GM12878 (cell line): ENCODE measurements at regions not wholly inside any gene's neighbourhood (a gene's known extent, or its start where the extent isn't known, plus 50 kb on each side); places are given as distances from the start of the nearest gene placed in this dataset.

Experiments
- ATAC-seq: fragments of 200-7000 bp; cut with Tn5 transposase; 3 replicates; pipeline ENCODE4 v1.9.1; 2020; ENCODE audit warnings: mild to moderate bottlenecking, moderate library complexity
- BruUV-seq: library from RNA; stranded (reverse); fragments of 400-500 nt; replicated peaks from 2 replicates; lab custom pipeline; 2021; lab: Mats Ljungman, UMichigan
- CTCF ChIA-PET: fragments of 300-600 bp; sonication (Branson Sonifier 250); formaldehyde crosslinking; extraction: SDS; loops from one replicate; lab custom pipeline; 2021; ENCODE audit warnings: inconsistent platforms; lab: Yijun Ruan, JAX
- POLR2A ChIA-PET: fragments of 350-600 bp; formaldehyde crosslinking; extraction: SDS; loops from one replicate; lab custom pipeline; 2021; ENCODE audit warnings: inconsistent platforms; lab: Charles Lee
- RAD21 ChIA-PET: fragments of 300-600 bp; sonication (Branson Sonifier 250); formaldehyde crosslinking; loops from one replicate; lab custom pipeline; 2023; ENCODE audit warnings: antibody characterized with exemption; ENCODE audit not compliant: unreplicated experiment; lab: Charles Lee
- SMC1A ChIA-PET: fragments of 300-600 bp; sonication (Branson Sonifier 250); formaldehyde crosslinking; loops from one replicate; lab custom pipeline; 2023; ENCODE audit not compliant: unreplicated experiment, uncharacterized antibody; lab: Charles Lee
- DNase-seq: peaks from one replicate; pipeline ENCODE4 v3.0.0-alpha.2; 2011; ENCODE audit warnings: low read depth, low spot score
- FAIRE-seq: peaks from 3 replicates; lab custom pipeline; 2011; peaks lifted over from hg19 to GRCh38; lab: Jason Lieb, UNC
- H2AFZ ChIP-seq: 2 replicates; pipeline ENCODE4 v1.6.0; 2011; ENCODE audit warnings: low read depth, low read length, control low read depth; ENCODE audit not compliant: control insufficient read depth
- H3K27ac ChIP-seq: 2 replicates; pipeline ENCODE4 v1.5.1; 2011; ENCODE audit warnings: control low read depth; ENCODE audit not compliant: control insufficient read depth, insufficient read depth
- H3K27me3 ChIP-seq, 2 experiments: replicated peaks in 1 of 2; 2 replicates each; pipeline versions ENCODE4 v1.6.0 to v1.6.1; 2011; ENCODE audit warnings: low read length in 1 of 2; ENCODE audit not compliant: control insufficient read depth in 2 of 2, insufficient read depth in 2 of 2
- H3K36me3 ChIP-seq, 2 experiments: 2 replicates each; pipeline ENCODE4 v1.5.1; 2011; ENCODE audit warnings: low read length in 1 of 2; ENCODE audit not compliant: control insufficient read depth in 2 of 2, insufficient read depth in 2 of 2
- H3K4me1 ChIP-seq: 2 replicates; pipeline ENCODE4 v1.6.1; 2011; ENCODE audit warnings: mild to moderate bottlenecking, low read length, moderate library complexity, mixed read lengths; ENCODE audit not compliant: control insufficient read depth, insufficient read depth
- H3K4me2 ChIP-seq: 2 replicates; pipeline ENCODE4 v1.6.0; 2011; ENCODE audit warnings: control low read depth; ENCODE audit not compliant: control insufficient read depth, insufficient read depth
- H3K4me3 ChIP-seq: fragments of 200-600 bp; sonication (generic); 2 replicates; pipeline ENCODE4 v1.5.1; 2016
- H3K79me2 ChIP-seq: 2 replicates; pipeline ENCODE4 v1.6.0; 2011; ENCODE audit warnings: low read length; ENCODE audit not compliant: control insufficient read depth, insufficient read depth
- H3K9ac ChIP-seq: 2 replicates; pipeline ENCODE4 v1.8.0; 2011; ENCODE audit warnings: low read length, control low read depth, mixed read lengths; ENCODE audit not compliant: control insufficient read depth, insufficient read depth
- H3K9me3 ChIP-seq: replicated peaks from 3 replicates; pipeline ENCODE4 v1.5.1; 2011; ENCODE audit warnings: mild to moderate bottlenecking, low read length; ENCODE audit not compliant: control insufficient read depth, insufficient read depth
- H4K20me1 ChIP-seq: 2 replicates; pipeline ENCODE4 v1.6.0; 2011; ENCODE audit not compliant: control insufficient read depth, insufficient read depth
- CTCF ChIP-seq, 3 experiments: IDR thresholded peaks in 2 of 3; conservative IDR thresholded peaks in 1 of 3; 2 replicates each; pipeline ENCODE4 v1.5.1; 2011; ENCODE audit warnings: low read depth in 3 of 3, low read length in 3 of 3, mild to moderate bottlenecking in 3 of 3, control low read depth in 2 of 3, moderate library complexity in 2 of 3, inconsistent platforms in 1 of 3, mixed read lengths in 1 of 3; ENCODE audit not compliant: control insufficient read depth in 2 of 3, insufficient read depth in 1 of 3; ENCODE audit errors: extremely low read depth in 1 of 3
- RAD21 ChIP-seq: IDR thresholded peaks from 2 replicates; pipeline ENCODE4 v1.6.1; 2011; ENCODE audit warnings: mild to moderate bottlenecking, low read depth, low read length, moderate library complexity; ENCODE audit not compliant: insufficient read depth
- RB1 ChIP-seq: fragments of 450-650 bp; formaldehyde crosslinking; IDR thresholded peaks from 2 replicates; pipeline ENCODE4 v1.6.1; 2017; ENCODE audit warnings: mild to moderate bottlenecking, borderline replicate concordance
- SMC3 ChIP-seq: IDR thresholded peaks from 2 replicates; pipeline ENCODE4 v1.6.1; 2011; ENCODE audit warnings: low read length, improper control_type of control experiment, borderline replicate concordance
- whole genome bisulfite sequencing: methylation state at CpG from one replicate; pipeline ENCODE4 v1.1.6; 2016; ENCODE audit warnings: low lambda C conversion rate; ENCODE audit not compliant: insufficient replicate concordance, insufficient coverage; ENCODE audit errors: missing lambda C conversion rate; 5-methylcytosine and 5-hydroxymethylcytosine counted together
- in situ Hi-C: fragments of 300-500 bp; cut with MboI; formaldehyde crosslinking; loops from 9 replicates; pipeline ENCODE4 v1.14.3; 2018; ENCODE audit warnings: mixed read lengths
- intact Hi-C: fragments of 100-400 bp; cut with micrococcal nuclease; formaldehyde crosslinking; loops from one replicate; pipeline ENCODE4 v1.14.2; 2022; ENCODE audit not compliant: unreplicated experiment
- TF ChIP-seq, protein P1 (sequence below): IDR thresholded peaks from 2 replicates; pipeline ENCODE4 v1.6.1; 2011; ENCODE audit warnings: borderline replicate concordance, low read depth, mild to moderate bottlenecking, moderate library complexity, low read length; ENCODE audit not compliant: insufficient read depth, poor library complexity, severe bottlenecking

DNA sequence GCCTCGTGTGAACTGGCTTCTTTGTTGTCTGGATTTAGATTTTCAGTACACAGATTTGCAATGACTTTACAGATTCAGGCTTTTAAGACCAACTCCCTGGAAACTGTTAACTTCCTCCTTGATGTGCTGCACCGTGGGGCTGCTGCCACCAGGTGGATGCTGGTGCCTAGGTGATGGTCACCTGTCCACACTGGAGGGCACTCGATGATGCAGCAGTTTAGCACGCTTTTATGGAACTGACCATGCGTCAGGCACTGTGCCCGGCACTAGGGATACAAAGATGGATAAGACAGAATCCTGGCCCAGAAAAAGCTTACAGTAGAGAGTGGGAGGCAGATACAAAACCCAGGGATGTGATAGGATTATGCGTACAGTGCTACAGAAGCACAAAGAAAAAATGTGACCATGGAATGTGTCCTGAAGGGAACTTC lies 180.7 kb downstream of the CEP135 start:
- no peaks in the 10 kb centered on the region for H3K9me3 ChIP-seq
- H3K4me2 ChIP-seq, result no peak overlapping the region
- CTCF ChIA-PET, result interaction anchor here (0.7 to 1.0 kb wide), 2 partner anchors 33 to 170 kb away, joined by 3 read pairs; no protein-coding TSS in a partner anchor
- WGBS, result 52% methylated on average over 7 of the region's 7 CpGs
- peak; percentile 53 for TF ChIP-seq RAD21
- TF ChIP-seq SMC3, result peak; percentile 6; the same call in 1 of the 2 replicates
- TF ChIP-seq RB1, result no peak
- peak; percentile 38 to 54 (median 40) for TF ChIP-seq CTCF (IDR thresholded peaks at IDR 0.05 in 2 of 3, conservative IDR thresholded peaks at IDR 0.05 in 1 of 3; ENCODE audit: control insufficient read depth in 2 of 3, extremely low read depth in 1 of 3, insufficient read depth in 1 of 3, low read depth in 3 of 3, low read length in 3 of 3)
- TF ChIP-seq, protein P1, sequence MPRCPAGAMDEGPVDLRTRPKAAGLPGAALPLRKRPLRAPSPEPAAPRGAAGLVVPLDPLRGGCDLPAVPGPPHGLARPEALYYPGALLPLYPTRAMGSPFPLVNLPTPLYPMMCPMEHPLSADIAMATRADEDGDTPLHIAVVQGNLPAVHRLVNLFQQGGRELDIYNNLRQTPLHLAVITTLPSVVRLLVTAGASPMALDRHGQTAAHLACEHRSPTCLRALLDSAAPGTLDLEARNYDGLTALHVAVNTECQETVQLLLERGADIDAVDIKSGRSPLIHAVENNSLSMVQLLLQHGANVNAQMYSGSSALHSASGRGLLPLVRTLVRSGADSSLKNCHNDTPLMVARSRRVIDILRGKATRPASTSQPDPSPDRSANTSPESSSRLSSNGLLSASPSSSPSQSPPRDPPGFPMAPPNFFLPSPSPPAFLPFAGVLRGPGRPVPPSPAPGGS, result no peak
- no peak overlapping the region for H3K4me3 ChIP-seq
- no peak for FAIRE-seq
- SMC1A ChIA-PET, result interaction anchor here (0.8 kb wide), 1 partner anchor 16 kb away, joined by 3 read pairs; no protein-coding TSS in a partner anchor
- H3K27ac ChIP-seq, result no peak overlapping the region
- H3K27me3 ChIP-seq, result no peaks in the 10 kb centered on the region
- no peaks in the 10 kb centered on the region for H4K20me1 ChIP-seq
- no peaks in the 10 kb centered on the region for H3K79me2 ChIP-seq
- RAD21 ChIA-PET, result no interaction called here
- H3K9ac ChIP-seq, result no peak overlapping the region
- H3K4me1 ChIP-seq, result no peaks in the 10 kb centered on the region
- H2AFZ ChIP-seq, result no peak overlapping the region
- BruUV-seq, result no TSS peak
- ATAC-seq, result peak; percentile 77
- POLR2A ChIA-PET, result no interaction called here
- in situ Hi-C loops, result no loop called here
- DNase-seq, result no peak
- intact Hi-C loops, result loop anchor here (10.0 kb wide), 1 partner anchor 175 kb away; no protein-coding TSS in a partner anchor
- H3K36me3 ChIP-seq, result no peaks in the 10 kb centered on the region
